Activated CD4-positive, alpha-beta memory T cell treated with anti-CD3 and anti-CD28 coated beads for 36 hours (primary cell): ENCODE measurements at regions not wholly inside any gene's neighbourhood (a gene's known extent, or its start where the extent isn't known, plus 50 kb on each side); places are given as distances from the start of the nearest gene placed in this dataset.

Experiments
- CTCF ChIA-PET: fragments of 350-600 bp; sonication (Branson Sonifier 250); formaldehyde crosslinking; loops from one replicate; lab custom pipeline; 2021; ENCODE audit warnings: antibody characterized with exemption, inconsistent platforms; lab: Charles Lee
- POLR2A ChIA-PET: fragments of 350-600 bp; sonication (Branson Sonifier 250); formaldehyde crosslinking; loops from one replicate; lab custom pipeline; 2021; ENCODE audit warnings: antibody characterized with exemption; lab: Charles Lee
- DNase-seq: peaks from one replicate; pipeline ENCODE4 v3.0.0-alpha.2; 2020
- H3K27ac Mint-ChIP-seq: one replicate; pipeline ENCODE4 v1.8.0; 2021; ENCODE audit warnings: mixed read lengths
- H3K27me3 Mint-ChIP-seq: one replicate; pipeline ENCODE4 v1.8.0; 2021; ENCODE audit warnings: mixed read lengths
- H3K36me3 Mint-ChIP-seq: one replicate; pipeline ENCODE4 v1.8.0; 2021; ENCODE audit warnings: mixed read lengths
- H3K4me1 Mint-ChIP-seq: one replicate; pipeline ENCODE4 v1.8.0; 2021; ENCODE audit warnings: low read depth, mixed read lengths
- H3K4me3 Mint-ChIP-seq: one replicate; pipeline ENCODE4 v1.8.0; 2021; ENCODE audit warnings: mild to moderate bottlenecking, mixed read lengths
- H3K9me3 Mint-ChIP-seq: one replicate; pipeline ENCODE4 v1.8.0; 2021; ENCODE audit warnings: mixed read lengths
- intact Hi-C: fragments of 100-400 bp; cut with micrococcal nuclease; formaldehyde crosslinking; loops from one replicate; pipeline ENCODE4 v1.15.1; 2023

GRCh38 chr20:51082988-51083387 lies 60.1 kb upstream of the KCNG1 start:
- Mint-ChIP-seq H3K36me3 (no peaks in the 10 kb centered on the region), H3K27me3 (peaks cover 37% of the 10 kb centered on the region), H3K4me3 (no peak overlapping the region), H3K4me1 (peaks cover 6% of the 10 kb centered on the region), H3K9me3 (no peaks in the 10 kb centered on the region), H3K27ac (no peak overlapping the region)
- POLR2A ChIA-PET = no interaction called here
- no peak for DNase-seq
- CTCF ChIA-PET = no interaction called here
- intact Hi-C loops = no loop called here

- CTCF ChIA-PET = no interaction called here
- no peaks in the 10 kb centered on the region for H3K9me3 Mint-ChIP-seq
- no peak overlapping the region for H3K27ac Mint-ChIP-seq
- intact Hi-C loops = no loop called here
- peaks cover 6% of the 10 kb centered on the region for H3K4me1 Mint-ChIP-seq
- no peak for DNase-seq
- no peaks in the 10 kb centered on the region for H3K36me3 Mint-ChIP-seq
- H3K4me3 Mint-ChIP-seq = no peak overlapping the region
- POLR2A ChIA-PET = no interaction called here
- H3K27me3 Mint-ChIP-seq = peaks cover 39% of the 10 kb centered on the region
Observed at GRCh38 chr20:51080516-51080915, 57.6 kb upstream of the KCNG1 start.

GRCh38 chr20:51079488-51079887 lies 56.6 kb upstream of the KCNG1 start:
- no peak for DNase-seq
- POLR2A ChIA-PET = no interaction called here
- CTCF ChIA-PET = no interaction called here
- Mint-ChIP-seq H3K4me1 (peaks cover 6% of the 10 kb centered on the region), H3K9me3 (no peaks in the 10 kb centered on the region), H3K27me3 (peaks cover 42% of the 10 kb centered on the region), H3K36me3 (no peaks in the 10 kb centered on the region), H3K4me3 (no peak overlapping the region), H3K27ac (no peak overlapping the region)
- intact Hi-C loops = no loop called here

- ChIA-PET CTCF (no interaction called here), POLR2A (no interaction called here)
- no peak for DNase-seq
- Mint-ChIP-seq H3K9me3 (peaks cover 2% of the 10 kb centered on the region), H3K36me3 (peaks cover 2% of the 10 kb centered on the region), H3K4me1 (no peaks in the 10 kb centered on the region), H3K4me3 (no peak overlapping the region), H3K27ac (no peak overlapping the region), H3K27me3 (peaks cover 33% of the 10 kb centered on the region)
- intact Hi-C loops = no loop called here
Observed at GRCh38 chr20:51077686-51078060, 54.8 kb upstream of the KCNG1 start.

GRCh38 chr20:51076786-51077685 lies 54.1 kb upstream of the KCNG1 start:
- no peak for DNase-seq
- Mint-ChIP-seq H3K27ac (no peak overlapping the region), H3K4me3 (no peak overlapping the region), H3K27me3 (peaks cover 32% of the 10 kb centered on the region), H3K4me1 (no peaks in the 10 kb centered on the region), H3K36me3 (peaks cover 2% of the 10 kb centered on the region), H3K9me3 (peaks cover 2% of the 10 kb centered on the region)
- POLR2A ChIA-PET = no interaction called here
- CTCF ChIA-PET = no interaction called here
- intact Hi-C loops = no loop called here

GRCh38 chr20:51074062-51074461 lies 51.2 kb upstream of the KCNG1 start:
- Mint-ChIP-seq H3K9me3 (peaks cover 2% of the 10 kb centered on the region), H3K4me1 (no peaks in the 10 kb centered on the region), H3K4me3 (no peak overlapping the region), H3K36me3 (peaks cover 2% of the 10 kb centered on the region), H3K27ac (no peak overlapping the region), H3K27me3 (peaks cover 38% of the 10 kb centered on the region)
- POLR2A ChIA-PET = no interaction called here
- CTCF ChIA-PET = no interaction called here
- intact Hi-C loops = no loop called here
- DNase-seq = no peak
